ENCODE measurements at regions not wholly inside any gene's neighbourhood (a gene's known extent, or its start where the extent isn't known, plus 50 kb on each side); places are given as distances from the start of the nearest gene placed in this dataset.

DNA sequence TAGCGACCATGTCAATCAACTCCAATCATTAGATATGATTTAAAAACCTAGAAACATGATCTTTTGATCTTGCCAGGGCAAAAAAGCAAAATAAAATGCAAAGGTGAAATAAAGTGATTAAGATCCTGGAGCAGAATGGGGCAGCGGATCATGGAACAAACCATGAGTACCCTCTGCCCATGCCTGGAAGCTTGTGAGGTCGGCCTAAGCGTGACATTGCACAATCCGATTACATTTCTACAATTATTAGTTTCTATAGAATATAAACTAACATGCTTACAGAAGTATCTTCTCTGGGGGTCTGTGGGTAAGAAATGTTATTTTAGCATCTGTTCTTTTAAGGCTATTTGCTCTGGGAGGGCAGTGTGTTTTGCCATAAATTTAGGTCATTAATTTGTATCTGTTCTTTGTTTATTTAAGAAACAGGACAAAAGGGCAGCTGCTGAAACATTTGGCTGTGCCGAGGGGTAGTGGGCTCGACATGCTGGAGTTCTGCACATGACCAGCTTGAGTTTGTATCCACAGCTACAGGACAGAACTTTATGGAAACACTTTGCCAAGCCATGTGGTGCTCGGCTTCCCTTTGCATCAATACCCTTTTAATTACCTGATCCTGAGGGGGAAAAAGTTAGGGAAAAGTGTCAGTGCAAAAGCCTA, 55.9 kb downstream of the ZBTB18 start:
- H3K4me1 ChIP-seq (ENCODE audit: insufficient read depth, low read length), result peaks cover 6% of the 10 kb centered on the region; the same call in 1 of the 2 replicates
- no peaks in the 10 kb centered on the region for H3K36me3 ChIP-seq (ENCODE audit: insufficient read depth, low read length)
- H3K9me3 ChIP-seq (ENCODE audit: control insufficient read depth, insufficient read depth, low read length), result no peaks in the 10 kb centered on the region
- H3K9ac ChIP-seq (ENCODE audit: low read depth, low read length), result no peak overlapping the region

DNA sequence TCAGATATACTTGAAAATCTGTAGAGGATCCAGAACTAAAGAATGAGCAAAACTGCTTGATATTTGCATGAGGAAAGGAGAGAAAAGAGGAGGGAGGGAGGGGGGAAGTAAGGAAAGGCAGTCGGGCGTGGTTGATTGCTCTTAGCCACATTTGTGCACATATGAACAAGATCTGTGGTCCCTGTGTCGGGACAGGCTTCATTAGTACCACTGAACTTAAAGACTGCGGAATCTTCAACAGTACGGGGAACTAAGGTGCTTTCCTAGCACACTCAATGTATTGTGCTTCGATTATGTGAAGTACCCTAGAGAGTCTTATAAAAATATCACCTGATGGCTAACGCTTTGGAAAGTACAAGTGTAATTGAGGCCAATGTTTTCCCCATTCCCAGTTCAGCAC, 59.9 kb downstream of the ZBTB18 start:
- Histone ChIP-seq H3K9me3 (ENCODE audit: control insufficient read depth, insufficient read depth, low read length) (no peaks in the 10 kb centered on the region), H3K36me3 (ENCODE audit: insufficient read depth, low read length) (no peaks in the 10 kb centered on the region), H3K9ac (ENCODE audit: low read depth, low read length) (no peak overlapping the region)

DNA sequence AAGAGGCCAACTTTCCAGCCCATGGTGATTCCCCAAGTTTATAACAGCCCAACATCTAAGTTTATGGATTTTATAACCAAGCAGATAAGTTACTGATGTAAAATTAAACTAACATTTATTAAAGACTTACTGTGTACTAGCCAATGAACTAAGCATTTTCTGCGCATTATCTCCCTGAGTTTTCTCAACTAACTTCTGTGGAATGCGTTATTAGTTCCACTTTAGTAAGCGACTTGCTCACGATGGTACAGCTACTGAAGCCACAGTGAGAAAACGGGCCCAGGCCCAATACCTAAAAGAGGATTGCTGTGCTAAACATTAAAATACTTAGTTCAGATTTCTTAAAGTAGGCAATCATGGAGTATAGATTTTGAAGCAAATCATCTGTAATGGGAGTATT, 61.0 kb downstream of the ZBTB18 start:
- no peaks in the 10 kb centered on the region for H3K9me3 ChIP-seq (ENCODE audit: control insufficient read depth, insufficient read depth, low read length)
- no peak overlapping the region for H3K9ac ChIP-seq (ENCODE audit: low read depth, low read length)
- no peaks in the 10 kb centered on the region for H3K36me3 ChIP-seq (ENCODE audit: insufficient read depth, low read length)
- peaks cover 10% of the 10 kb centered on the region; the same call in 1 of the 2 replicates for H3K4me1 ChIP-seq (ENCODE audit: insufficient read depth, low read length)

More for the DNA sequence above, 59.9 kb downstream of the ZBTB18 start:
- H3K4me1 ChIP-seq (ENCODE audit: insufficient read depth, low read length), result peaks cover 10% of the 10 kb centered on the region; the same call in 1 of the 2 replicates

DNA sequence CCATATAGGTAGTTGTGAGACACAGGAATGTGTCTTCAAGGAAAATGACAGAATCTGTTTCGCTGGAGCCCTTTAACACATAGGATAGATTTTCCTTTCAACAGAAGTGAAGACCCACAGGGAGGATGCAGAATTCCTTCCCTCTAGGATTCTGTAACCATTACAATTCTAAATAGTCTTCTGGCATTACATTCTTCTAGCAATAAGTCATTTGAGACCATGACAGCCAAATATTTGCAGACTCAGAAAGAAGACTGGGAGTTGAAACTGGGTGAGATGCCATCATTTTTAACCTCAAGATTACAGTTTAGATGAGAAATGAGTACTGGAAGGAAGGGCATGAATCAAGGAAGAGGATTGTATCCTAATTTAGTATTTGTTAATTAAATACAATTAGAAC, 61.6 kb downstream of the ZBTB18 start:
- Histone ChIP-seq H3K9me3 (ENCODE audit: control insufficient read depth, insufficient read depth, low read length) (no peaks in the 10 kb centered on the region), H3K9ac (ENCODE audit: low read depth, low read length) (no peak overlapping the region), H3K4me1 (ENCODE audit: insufficient read depth, low read length) (peaks cover 10% of the 10 kb centered on the region; the same call in 1 of the 2 replicates), H3K36me3 (ENCODE audit: insufficient read depth, low read length) (no peaks in the 10 kb centered on the region)

DNA sequence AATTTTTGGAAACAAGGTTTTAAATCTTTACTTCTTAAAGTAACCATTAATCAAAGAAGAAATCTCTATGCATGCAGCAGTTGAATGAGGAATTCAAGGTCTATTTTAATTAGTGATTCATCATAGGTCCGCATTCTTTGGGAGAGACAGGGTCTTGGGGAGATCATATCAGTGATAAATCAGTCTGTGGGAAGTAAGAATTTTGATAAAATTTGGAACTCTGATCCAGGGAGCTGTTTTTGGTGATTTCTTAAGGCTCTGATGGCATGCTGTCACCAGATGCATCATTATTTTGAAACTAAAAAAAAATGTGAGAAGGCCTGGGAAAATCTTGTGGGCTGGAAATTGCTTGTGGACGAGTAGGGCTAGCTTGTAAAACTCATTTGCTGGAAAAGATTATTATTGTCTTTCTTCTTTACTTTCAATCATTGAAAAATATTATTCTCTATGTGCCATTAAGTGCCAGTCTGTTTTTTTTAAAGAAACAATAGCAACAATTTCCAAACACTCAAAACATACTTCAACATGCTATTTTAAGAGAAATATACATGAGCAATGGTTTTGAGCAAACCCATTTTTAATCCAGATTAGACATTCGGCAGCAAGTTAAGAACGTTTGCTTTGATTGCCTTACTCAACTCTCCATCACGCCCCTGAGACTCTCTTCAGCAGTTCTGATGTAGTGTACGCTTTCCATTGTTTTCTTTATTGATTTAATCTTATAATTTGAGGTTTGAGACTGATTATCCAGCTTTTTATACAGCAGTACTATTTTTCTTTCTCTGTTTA, 62.6 kb downstream of the ZBTB18 start:
- Histone ChIP-seq H3K36me3 (ENCODE audit: insufficient read depth, low read length) (no peaks in the 10 kb centered on the region), H3K4me1 (ENCODE audit: insufficient read depth, low read length) (peaks cover 10% of the 10 kb centered on the region; the same call in 1 of the 2 replicates), H3K9ac (ENCODE audit: low read depth, low read length) (no peak overlapping the region), H3K9me3 (ENCODE audit: control insufficient read depth, insufficient read depth, low read length) (no peaks in the 10 kb centered on the region)

DNA sequence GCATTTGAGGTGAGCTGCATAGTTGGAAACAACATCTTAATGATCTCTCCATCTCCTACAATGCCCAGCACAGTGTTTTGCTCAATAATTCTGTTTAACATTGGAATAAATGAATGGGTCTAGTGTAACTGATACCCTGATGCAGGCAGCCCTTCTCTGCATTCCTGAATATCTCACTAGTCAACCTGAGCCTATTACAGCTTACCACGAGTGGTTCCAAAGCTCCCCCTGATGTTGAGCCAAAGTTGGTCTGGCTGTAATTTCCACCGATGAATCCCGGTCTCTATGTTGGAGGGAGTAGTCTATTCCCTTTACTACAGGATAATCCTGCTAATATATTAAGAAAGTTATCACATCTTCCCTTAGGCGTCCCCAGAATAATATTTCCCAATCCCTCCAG, 63.8 kb downstream of the ZBTB18 start:
- Histone ChIP-seq H3K4me1 (ENCODE audit: insufficient read depth, low read length) (peaks cover 10% of the 10 kb centered on the region; the same call in 1 of the 2 replicates), H3K36me3 (ENCODE audit: insufficient read depth, low read length) (no peaks in the 10 kb centered on the region), H3K9me3 (ENCODE audit: control insufficient read depth, insufficient read depth, low read length) (no peaks in the 10 kb centered on the region), H3K9ac (ENCODE audit: low read depth, low read length) (no peak overlapping the region)

DNA sequence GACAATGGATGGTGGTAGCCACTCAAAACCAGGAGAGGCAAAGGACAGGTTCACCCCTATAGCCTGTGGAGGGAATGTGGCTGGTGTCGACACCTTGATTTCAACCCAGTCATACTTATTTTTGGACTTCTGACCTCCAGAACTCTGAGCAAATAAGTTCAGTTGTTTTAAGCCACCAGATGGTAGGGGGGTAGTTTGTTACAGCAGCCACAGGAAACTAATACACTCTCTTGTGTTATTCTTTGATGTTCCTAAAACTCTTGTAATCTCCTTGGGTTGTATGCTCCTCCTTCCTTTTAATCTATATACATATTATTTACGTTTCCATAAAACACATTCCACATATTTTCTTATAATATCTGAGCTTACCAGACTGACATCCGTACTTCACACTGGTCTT, 65.9 kb downstream of the ZBTB18 start:
- Histone ChIP-seq H3K9me3 (ENCODE audit: control insufficient read depth, insufficient read depth, low read length) (no peaks in the 10 kb centered on the region), H3K4me1 (ENCODE audit: insufficient read depth, low read length) (peaks cover 4% of the 10 kb centered on the region; the same call in 1 of the 2 replicates), H3K36me3 (ENCODE audit: insufficient read depth, low read length) (no peaks in the 10 kb centered on the region), H3K9ac (ENCODE audit: low read depth, low read length) (no peak overlapping the region)

DNA sequence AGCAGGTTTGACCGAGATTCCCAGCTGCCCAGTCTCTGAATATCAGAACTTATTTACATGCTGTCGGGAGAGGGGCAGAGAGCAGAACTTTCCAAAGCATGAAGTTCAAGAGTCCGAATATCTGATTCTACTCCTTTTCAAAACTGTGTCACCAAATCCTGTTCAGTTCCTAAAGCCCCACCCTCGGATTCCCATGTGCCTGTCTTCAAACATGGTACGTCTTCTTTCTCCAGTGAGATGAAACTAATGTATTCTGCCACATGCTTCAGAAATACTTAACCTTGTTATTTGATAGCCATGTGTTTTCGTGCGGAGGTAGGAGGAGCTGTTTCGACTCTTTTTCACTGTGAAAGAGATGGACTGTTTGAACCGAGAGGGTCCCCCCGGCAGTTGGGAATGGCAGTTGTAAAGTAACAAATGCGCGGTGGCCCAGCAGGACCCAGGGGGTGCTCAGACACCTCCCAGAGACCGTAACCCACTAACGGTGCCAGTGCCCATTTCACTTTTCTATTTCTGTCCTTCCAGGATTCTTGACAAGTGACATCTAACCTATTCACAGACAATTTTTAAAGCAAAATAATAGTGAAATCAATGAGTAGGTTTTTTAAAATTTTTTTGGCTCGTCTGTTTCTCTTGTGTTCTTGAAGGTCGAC, 67.2 kb downstream of the ZBTB18 start:
- H3K9ac ChIP-seq (ENCODE audit: low read depth, low read length), result no peak overlapping the region
- H3K9me3 ChIP-seq (ENCODE audit: control insufficient read depth, insufficient read depth, low read length), result no peaks in the 10 kb centered on the region
- H3K36me3 ChIP-seq (ENCODE audit: insufficient read depth, low read length), result no peaks in the 10 kb centered on the region
- no peaks in the 10 kb centered on the region for H3K4me1 ChIP-seq (ENCODE audit: insufficient read depth, low read length)

DNA sequence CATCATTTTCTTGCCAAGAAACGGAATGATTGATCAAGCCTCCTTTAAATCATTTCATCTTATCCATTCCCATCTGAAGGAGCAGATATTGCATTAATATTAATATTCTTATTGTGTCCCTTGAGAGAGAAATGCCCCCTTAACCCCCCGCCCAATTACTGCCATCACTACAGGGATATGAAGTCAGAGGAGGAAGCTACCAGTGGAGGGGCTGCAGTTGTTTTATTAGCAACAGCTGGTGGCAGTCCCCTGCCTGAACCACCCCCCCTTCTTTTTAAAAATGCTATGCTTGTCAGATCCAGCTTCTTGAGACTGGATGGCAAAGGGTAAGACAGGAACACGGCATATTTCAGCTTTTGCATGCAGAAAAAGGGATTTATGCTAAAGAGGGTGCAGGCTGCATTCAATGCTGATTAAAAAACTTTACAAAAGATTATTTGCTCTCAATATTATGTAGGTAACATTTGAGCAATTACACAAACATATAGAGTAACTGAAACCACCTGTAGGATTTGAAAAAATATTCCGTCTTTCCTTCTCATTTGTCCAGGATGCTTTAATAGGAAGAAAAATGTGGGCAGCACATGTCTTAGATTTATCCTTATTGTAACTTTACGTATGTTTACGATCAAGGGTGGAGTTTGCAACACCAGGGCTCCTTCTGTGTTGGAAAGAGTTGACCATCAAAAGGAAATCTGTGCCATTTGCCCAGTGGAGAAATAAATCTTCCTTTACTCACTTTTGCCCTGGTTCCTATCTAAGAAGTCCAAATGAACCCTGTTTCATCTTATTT, 77.7 kb downstream of the ZBTB18 start:
- no peak overlapping the region for H3K9ac ChIP-seq (ENCODE audit: low read depth, low read length)
- H3K4me1 ChIP-seq (ENCODE audit: insufficient read depth, low read length), result no peaks in the 10 kb centered on the region
- no peaks in the 10 kb centered on the region for H3K9me3 ChIP-seq (ENCODE audit: control insufficient read depth, insufficient read depth, low read length)
- no peaks in the 10 kb centered on the region for H3K36me3 ChIP-seq (ENCODE audit: insufficient read depth, low read length)

DNA sequence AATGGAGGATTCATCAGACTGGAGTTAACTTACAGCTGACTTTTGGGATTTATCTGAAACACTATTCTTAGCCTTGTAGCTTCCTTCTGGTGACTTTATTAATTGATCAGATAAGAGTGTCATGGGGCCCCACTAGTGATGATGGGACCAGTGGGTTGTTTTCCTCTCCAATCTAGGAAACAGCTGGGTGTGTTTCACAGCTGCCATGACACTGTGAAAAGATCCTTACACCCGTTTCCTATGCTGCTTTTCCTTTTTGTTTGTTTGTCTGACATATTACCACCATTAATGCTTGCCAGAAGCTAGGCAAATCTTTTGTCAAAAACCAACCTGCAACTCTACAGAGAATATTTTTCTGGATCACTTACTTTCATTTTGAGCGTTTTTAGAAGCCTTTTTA, 86.2 kb downstream of the ZBTB18 start:
- no peaks in the 10 kb centered on the region for H3K4me1 ChIP-seq (ENCODE audit: insufficient read depth, low read length)

DNA sequence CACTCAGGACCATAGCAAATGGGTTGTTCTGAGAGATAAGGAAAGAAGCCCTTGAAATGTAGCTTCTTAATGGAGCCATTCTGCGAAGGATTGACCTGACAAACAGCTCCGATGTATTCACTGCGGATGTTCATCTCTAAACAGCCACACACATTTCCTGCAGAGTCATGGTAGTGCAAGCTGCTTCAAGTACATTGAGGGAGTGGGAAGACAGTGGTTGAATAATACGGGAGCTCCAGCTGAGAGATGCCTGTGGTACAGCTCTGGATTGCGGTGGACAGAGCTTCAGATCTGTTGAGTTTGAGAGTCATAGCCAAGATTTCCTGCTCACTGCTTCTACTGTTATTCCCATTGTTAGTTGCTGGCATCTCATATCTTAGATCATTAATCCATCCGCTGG, 86.6 kb downstream of the ZBTB18 start:
- Histone ChIP-seq H3K36me3 (ENCODE audit: insufficient read depth, low read length) (no peaks in the 10 kb centered on the region), H3K4me1 (ENCODE audit: insufficient read depth, low read length) (no peaks in the 10 kb centered on the region), H3K9ac (ENCODE audit: low read depth, low read length) (no peak overlapping the region), H3K9me3 (ENCODE audit: control insufficient read depth, insufficient read depth, low read length) (no peaks in the 10 kb centered on the region)

More for the DNA sequence above, 86.2 kb downstream of the ZBTB18 start:
- Histone ChIP-seq H3K9me3 (ENCODE audit: control insufficient read depth, insufficient read depth, low read length) (no peaks in the 10 kb centered on the region), H3K9ac (ENCODE audit: low read depth, low read length) (no peak overlapping the region), H3K36me3 (ENCODE audit: insufficient read depth, low read length) (no peaks in the 10 kb centered on the region)

DNA sequence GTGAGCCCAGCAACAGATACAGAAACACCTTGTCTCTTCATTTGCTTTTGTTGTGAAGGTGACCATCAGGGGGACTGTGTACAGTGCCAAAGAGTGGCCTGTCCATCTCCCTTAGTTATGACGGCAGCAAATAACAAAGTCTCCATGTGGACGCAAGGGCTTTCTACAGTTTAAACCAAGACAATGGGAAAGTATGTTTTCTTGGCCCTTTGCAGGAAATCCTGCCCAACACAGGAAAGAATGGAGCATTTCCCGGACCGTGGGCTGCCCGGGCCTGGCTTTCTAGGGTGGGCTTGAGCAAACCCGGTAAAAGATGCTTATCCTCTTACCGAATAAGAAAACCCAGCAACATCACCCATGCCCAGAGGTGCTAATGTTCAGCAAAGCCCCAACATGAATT, 87.3 kb downstream of the ZBTB18 start:
- no peaks in the 10 kb centered on the region for H3K9me3 ChIP-seq (ENCODE audit: control insufficient read depth, insufficient read depth, low read length)
- no peak overlapping the region for H3K9ac ChIP-seq (ENCODE audit: low read depth, low read length)
- H3K4me1 ChIP-seq (ENCODE audit: insufficient read depth, low read length), result no peaks in the 10 kb centered on the region
- H3K36me3 ChIP-seq (ENCODE audit: insufficient read depth, low read length), result no peaks in the 10 kb centered on the region

DNA sequence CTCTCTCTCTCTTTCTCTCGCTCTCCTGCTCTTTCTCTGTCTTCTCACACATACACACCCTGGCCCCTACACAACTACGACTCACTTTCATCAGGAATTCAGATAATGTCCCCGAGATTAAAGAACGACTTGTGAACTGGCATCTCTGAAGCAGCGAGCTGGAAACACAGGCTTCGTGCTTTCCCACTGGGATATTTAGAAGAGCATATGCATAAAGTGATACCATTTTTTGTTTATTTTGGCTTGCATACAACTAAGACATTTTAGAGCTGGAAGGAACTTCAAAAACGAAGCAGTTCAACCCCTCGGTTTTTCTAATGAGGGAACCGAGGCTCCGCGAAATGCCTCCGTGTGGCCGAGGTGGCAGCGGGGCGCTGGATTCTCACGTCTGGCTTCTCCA, 88.6 kb downstream of the ZBTB18 start:
- Histone ChIP-seq H3K9ac (ENCODE audit: low read depth, low read length) (no peak overlapping the region), H3K36me3 (ENCODE audit: insufficient read depth, low read length) (no peaks in the 10 kb centered on the region), H3K4me1 (ENCODE audit: insufficient read depth, low read length) (0 out of 2 replicates have a peak, but pooled peaks cover 5% of the 10 kb centered on the region), H3K9me3 (ENCODE audit: control insufficient read depth, insufficient read depth, low read length) (no peaks in the 10 kb centered on the region)

DNA sequence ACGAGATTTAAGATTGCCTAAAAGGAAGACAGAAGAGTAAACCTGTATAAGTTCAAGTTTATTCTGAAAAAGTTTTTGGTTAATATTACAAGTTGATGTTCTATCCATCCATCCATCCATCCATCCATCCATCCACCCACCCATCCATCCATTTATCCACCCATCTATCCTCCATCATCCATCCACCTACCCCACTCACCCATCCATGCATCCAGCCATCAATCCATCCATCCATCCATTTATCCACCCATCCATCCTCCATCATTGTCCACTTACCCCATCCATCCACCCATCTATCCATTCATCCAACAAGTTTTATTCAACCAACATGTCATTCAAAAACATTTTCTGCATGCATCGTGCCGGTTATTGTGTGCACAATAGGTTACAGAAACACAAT, 89.3 kb downstream of the ZBTB18 start:
- H3K4me1 ChIP-seq (ENCODE audit: insufficient read depth, low read length), result 0 out of 2 replicates have a peak, but pooled peaks cover 5% of the 10 kb centered on the region
- no peaks in the 10 kb centered on the region for H3K36me3 ChIP-seq (ENCODE audit: insufficient read depth, low read length)
- H3K9ac ChIP-seq (ENCODE audit: low read depth, low read length), result no peak overlapping the region
- H3K9me3 ChIP-seq (ENCODE audit: control insufficient read depth, insufficient read depth, low read length), result no peaks in the 10 kb centered on the region
